GM21619 (cell line): ENCODE measurements at regions not wholly inside any gene's neighbourhood (a gene's known extent, or its start where the extent isn't known, plus 50 kb on each side); places are given as distances from the start of the nearest gene placed in this dataset.
"Not testable (repeated sequence)": the region's sequence is repeated elsewhere in the genome, so short reads cannot be mapped to it uniquely, and the experiment has no call there.

Experiments used
- ATAC-seq: cut with Tn5 transposase; IDR thresholded peaks from one replicate; pipeline ENCODE4 v1.9.1; 2021; ENCODE audit not compliant: unreplicated experiment

DNA sequence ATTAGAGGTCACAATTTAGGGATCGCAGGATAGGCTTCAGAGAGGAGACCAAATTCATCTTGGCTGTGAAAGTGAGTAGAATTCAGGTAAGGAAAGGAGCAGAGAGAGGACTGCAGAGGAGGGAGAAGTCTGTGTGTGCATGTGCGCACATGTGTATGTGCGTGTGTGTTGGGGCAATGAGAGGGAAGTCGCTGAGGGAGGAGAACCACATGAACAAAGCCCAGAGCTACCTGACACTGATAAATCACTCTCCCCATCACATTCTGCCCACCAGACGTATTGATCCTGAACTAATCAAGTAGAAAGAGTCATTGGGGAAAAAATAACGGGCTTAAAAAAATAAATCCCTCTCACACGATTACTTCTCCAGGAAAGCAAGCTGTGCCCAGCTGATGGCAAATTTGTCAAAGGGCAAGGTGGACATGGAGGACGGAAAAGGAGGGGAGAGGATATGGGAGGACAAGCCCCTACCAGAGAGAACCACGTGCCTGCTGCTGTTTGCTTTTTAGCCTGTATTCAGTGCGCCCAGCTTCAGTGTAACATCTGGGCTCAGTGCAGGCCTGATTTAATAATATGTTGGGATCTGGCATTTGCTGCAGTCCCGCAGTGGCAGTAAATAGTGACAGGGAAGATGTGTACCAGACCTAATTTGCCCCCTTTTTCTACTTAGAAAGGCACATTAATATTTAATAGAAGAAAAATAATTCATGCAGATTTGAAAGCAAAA, 307.5 kb downstream of the C1D start:
- ATAC-seq, result no peak

DNA sequence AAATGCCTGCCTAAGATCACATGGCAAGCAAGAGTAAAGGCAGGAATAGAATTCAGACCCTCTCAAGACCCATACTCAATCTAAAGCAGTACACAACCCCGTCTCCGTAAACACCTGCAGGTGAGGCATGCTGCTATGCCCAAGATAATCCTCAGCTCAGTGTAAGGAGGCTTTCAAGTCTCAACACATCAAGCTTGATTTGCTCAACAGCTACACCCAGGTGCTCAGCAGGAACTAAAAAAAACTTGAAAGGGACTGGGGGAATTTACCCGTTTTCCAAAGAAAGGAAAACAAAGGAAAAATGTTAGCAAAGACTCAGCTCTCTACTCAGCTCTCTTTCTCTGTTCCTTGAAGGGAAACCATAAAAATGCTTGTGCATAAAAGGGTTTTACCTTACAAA, 301.8 kb downstream of the C1D start:
- ATAC-seq, result no peak

DNA sequence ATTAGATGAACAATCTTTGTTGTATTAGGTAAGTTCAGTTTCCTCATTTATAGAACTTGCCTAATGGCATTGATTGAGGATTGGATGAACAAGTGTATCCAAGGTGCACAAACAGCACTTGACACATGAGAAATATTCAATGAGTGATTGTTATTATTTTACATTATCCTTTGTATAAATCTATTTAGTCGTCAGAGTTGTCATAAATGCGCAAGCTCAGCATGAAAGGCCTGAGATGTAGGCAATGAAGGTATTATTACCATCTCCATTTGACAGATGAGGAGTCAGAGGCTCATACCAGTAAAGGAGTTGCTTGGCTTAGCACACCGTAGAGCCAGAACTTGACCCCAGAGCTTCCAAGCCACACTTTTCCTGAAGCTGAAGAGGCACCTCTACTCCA, 291.4 kb downstream of the C1D start:
- no peak for ATAC-seq

DNA sequence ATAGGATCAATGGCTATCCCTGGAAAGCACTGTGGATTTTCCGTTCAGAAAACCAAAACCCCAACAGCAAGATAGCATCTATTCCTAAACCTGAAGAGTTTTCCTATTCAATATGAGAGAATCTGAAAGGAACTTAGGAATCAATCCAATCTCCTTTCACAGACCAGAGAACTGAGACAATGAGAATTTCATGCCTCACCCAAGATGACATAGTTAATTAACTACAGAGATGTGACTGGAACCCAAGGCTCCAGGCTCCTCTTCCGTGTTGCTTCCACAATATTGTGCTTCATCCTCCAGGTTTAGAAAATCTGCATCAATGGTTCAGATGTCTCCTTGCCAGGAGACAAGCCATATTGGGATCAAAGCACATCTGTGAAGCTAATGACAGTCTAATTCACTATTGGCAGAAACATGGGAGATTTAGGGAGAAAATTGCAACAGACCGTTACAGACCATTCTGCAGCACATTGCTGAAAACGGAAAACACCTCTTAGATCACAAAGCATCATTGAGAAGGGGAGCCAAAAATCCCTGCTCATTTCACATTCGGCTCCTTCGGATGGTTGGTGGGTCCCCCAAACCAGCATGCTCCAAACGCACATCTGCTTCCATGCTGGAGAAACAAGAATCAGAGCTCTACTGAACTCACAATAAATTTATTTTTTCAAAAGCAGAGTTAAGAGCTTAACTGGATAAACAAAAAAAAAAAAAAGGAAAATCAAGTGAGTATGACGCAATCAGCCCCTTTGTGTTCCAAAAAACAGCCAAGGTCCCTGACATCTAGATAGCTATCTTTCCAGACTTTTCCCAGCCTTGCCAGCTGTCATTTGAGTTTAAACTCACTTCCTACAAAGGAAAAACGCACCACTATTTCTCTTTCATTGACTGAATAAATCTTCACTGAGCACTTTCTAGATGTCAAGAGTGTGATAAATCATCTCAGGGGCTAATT, 290.3 kb downstream of the C1D start:
- no peak for ATAC-seq

DNA sequence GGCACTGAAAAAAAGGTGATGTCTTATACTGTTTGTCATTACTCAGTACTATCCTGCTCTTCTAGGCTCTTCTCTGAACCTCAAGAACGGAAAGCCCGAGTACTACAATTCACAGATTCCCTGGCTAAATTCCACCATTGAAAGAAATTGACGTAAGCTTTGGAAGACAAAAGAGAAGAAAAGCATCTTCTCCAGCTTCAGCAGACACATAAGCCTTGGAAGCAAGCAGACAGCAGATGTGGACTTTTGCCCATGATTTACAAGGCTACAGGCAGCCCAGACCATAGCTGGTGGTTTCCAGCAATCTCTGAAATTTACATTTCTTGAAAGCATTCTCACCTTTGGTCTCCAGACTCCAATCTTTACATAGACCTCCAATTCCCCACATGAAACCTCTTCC, 289.0 kb downstream of the C1D start:
- no peak for ATAC-seq

DNA sequence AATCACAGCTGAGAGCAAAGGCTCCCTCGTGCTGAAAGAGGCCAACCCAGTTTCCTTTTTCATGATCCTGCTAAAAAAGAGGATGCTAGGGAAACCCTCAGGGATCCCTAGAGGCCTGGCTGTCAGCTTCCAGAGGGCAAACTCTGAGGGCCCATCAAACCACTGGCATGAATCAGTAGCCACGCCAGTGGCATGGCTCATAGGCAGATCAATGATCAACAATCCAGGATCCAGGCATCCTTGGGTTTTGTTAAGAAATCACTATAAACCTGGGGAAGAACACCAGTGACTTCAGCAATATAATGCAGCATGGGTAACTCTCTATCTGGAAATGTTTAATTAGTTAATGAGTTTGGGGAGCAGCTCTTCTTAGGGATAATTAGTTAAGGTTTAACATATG, 286.5 kb downstream of the C1D start:
- no peak for ATAC-seq

DNA sequence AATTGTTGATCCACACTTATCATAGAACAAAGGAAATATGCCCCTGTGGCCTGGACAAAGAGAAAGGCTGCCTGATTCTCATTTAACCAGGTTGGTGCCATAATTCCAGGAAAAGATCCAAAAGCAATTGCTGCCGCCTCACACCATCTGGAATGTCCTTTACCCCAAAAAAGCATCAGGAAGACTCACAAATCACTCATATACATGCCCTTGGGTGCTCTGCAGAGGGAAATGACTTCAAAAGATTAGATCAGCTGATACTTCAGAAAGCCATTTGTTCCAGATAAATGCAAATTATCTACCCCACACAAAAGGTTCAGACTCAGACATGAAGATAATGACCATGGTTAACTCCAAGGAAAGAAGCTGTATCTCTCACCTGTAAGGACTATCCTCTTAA, 285.8 kb downstream of the C1D start:
- ATAC-seq, result no peak

DNA sequence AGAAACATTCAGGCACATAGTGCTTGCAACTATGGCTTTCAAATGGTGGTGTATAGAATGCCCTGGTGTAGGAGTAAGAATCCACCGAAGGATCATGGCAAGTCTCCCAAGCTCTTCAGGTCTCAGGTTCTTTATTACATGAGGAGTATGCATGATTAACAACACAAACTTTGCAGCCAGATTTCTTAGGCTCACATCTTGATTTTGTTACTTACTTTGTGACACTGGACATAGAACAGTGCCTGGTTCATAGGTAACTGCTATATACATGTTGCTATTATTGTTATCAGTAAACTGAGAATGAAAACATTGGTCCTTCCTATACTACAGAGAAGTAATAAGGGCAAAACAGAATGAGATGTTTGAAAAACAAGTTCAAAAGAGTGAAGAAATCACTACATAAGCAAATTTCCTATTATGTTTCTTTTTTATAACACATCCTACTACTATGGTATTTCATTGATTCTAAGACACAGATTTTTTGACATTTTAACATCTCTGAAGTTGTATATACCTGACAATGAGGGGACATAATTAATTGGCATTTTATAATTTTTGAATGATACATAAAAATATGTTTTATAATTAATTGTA, 284.9 kb downstream of the C1D start:
- no peak for ATAC-seq

DNA sequence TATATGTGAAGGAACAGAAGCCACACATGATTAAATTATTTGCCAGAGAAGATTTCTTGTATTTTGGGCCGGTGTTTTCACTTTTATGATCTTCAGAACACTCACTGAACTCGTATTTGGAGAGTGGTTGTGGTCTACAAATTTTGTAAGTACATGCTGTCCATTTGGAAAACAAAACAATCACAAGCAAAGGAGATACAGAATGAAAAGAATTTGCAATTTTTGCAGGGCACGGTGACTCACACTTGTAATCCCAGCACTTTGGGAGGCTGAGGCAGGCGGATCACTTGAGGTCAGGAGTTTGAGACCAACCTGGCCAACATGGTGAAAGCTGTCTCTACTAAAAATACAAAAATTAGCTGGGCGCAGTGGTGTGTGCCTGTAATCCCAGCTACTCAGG, 282.0 kb downstream of the C1D start:
- not testable (repeated sequence) for ATAC-seq

DNA sequence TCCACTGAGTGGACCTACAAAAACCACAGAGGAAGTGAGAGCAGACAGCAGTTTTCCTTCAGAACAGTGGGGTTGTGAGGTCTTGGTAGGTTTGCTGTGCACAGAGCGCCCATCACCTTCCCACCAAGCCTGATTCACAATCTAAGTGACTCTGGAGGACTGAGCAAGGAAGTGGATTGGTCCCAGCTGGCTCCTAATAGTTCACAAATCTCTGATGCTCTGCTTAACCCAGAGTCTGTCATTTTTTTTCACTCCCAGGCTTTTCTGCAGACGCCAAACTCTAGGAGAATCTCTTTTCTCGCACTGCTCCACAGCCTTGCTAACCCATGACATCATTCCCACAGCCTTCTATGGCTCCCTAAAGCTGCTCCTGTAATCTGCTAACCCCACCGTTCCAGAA, 280.4 kb downstream of the C1D start:
- no peak for ATAC-seq

DNA sequence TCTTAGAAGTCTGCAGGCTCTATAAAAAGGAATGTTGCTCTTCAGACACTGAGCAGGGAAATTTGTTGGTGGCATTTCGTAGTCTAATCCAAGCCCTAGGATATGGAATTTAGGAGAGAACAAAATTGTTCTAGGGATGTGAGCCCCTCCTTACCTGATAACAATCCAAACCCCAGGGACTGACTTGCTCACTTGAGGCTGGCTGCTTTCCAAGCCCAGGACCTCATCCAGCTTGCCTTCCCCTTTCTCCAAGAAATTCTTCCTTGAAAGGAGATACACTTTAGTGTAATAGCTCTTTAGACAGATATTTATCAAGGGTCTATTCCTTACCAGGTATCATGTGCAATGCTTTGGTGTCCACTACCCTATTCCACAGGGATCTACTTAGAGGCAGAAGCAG, 279.8 kb downstream of the C1D start:
- no peak for ATAC-seq

DNA sequence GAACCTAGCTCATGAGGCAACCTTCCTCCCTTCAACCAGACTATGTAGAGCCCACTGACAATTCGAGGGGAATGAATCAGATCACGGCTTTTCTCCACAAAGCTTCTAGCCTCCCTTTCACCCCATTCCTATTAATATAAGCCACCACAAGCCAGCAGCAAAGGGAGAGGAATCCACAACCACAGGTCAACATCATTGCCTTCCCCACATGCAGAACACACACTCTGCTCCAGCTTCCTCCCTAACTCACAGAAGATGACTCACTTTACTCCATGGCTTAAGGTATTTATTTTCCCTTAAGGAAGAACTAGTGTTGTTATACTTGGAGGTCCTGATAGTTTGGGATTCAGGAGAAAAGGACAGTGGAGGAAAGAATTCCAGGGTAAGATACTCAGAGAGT, 272.2 kb downstream of the C1D start:
- ATAC-seq, result no peak

DNA sequence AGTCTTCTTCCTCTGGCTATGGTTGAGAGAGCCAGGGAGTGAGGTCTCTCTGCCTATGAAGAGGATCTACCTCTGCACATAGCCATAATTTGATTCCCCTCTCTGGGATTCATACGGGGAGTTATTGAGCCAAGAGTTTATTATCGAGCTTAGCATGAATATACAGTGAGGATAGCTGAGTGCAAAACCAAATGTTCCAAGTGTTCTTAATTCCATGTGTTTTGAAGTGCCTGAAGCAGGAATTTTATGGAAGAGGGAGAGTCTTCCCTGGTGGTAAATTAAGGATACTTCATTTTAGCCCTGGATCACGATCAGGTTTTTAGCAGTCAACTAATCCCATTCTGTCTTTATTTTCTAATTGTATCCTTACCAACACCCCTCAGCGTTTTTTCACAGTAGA, 270.6 kb downstream of the C1D start:
- no peak for ATAC-seq

DNA sequence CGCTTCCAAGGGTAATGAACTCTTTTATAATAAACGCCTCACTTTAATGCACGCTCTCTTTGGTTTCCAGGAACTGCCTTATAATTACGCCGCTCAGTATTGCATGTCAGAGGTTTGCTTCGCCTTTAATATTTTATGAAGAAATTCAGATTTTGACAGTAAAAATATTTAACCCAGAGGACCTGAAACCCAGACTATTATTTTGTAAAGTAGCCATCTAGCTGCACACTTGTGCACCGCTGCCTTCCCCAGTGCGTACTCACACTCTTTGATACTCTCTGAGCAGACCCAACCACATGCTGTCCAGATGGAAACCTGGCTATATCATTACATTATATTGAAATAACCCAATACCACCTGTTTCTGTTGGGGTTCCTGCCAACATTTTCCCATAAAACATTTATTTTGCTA, 270.1 kb downstream of the C1D start:
- no peak for ATAC-seq

DNA sequence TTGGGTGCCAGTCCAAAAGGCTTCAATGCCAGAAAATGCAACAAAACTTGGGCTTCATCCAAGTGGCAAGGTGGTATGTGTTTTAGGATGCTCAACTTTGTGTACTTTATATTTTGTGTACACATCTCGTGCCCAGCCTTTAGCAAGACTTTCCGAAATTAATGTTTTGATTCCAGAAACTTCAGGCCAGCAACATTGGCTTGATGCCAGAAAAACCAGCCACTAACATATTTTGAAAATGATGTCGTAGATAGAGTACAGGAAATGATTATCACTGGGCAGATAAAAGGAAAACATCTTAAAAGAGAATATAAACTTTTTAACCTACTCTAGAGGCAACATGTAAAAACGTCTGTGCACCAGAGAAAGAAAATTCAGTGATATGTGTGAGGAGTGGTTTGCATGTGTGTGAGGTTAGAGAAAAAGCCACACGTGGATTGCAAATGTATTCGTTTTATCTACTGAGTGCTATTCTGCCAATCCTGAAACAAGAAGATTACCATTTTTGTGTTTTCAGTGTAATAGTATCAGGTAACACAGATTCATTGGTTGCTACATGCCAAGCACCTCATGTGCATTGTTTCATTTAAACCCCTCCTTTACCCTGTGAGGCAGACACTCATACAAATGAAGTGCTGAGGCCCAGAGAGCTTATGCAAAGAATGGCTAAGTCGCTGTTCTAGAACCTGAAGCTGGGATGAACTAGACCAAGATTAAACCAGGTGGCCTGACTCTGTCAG, 264.8 kb downstream of the C1D start:
- ATAC-seq, result no peak

DNA sequence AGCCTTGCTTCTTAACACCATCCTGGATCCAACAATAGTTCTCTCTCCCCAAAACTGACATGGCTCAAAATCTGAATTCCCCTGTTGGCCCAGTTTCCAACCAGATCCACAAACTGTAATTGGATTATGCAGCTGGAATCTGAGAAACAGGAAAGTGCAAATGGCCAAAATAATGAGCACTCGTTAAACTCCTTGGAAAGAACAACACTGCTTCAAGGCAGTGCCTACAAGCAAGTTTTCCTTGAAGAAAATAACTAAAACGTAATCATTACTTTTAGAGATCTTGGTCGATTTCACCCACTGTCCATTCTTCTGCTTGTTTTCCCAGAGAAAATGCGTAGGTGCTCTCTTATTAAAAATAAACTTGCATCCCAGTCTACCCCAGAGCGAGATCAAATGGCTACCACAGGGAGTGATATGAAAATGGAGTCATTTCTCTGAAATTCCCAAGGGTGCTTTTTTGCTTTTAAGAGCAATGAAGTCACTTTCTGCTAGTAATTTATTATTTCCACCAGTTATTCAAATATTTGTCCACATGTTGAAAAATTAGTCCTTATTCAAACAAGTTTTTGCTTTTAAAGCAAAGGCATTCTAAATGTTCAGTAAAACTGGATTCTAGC, 264.2 kb downstream of the C1D start:
- no peak for ATAC-seq

DNA sequence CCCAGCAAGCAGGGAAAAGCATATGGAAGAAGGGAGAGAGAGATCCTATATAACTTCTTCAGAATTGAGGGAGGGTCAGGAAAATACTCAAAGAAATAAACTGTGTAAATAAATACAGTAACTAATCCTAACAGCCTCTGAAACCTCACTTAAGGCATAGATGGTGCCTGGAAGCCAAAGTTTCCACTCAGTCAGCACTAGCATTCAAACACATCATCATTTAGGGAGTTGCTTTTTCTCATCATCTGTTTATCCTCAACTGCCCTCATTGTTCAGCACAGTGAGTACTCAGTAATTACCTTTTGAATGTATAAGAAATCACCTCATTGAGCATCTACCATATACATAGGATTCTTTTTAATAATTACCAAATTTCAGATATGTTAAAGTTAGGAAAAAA, 262.9 kb downstream of the C1D start:
- no peak for ATAC-seq

DNA sequence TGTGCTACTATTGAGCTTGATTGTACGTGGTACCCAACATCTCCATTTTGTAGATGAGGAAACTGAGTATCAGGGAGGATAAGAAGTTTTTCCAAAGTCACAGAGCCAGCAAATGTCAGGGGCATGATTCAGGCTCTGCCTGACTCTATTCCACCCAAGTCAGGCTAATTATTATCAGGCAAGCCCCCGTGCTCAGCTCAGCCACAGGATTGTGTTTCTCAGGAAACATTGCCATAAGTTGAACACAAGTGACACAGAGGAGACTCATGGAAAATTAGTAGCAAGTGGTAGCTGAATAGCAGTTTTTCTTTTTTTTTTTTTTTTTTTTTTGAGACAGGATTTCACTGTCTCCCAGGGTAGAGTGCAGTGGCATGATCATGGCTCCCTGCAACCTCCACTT, 260.5 kb downstream of the C1D start:
- ATAC-seq, result no peak

DNA sequence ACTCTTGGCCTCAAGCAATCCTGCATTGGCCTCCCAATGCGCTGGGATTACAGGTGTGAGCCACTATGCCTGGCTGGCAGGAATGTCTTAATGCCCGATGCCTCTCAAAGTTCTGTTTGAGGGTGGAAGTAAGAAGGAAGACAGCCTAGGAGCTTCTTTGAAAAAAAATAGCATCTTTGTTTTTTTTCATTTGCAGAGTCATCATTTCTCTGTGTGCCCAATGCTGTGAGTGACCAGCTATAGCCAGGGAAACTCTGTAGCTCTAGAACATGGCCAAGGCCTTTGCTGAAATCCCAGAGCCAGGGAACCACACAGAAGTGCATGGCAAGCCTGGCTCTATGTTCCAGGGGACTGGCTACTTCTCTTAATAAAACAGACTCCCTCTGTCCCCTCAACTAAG, 260.0 kb downstream of the C1D start:
- no peak for ATAC-seq

DNA sequence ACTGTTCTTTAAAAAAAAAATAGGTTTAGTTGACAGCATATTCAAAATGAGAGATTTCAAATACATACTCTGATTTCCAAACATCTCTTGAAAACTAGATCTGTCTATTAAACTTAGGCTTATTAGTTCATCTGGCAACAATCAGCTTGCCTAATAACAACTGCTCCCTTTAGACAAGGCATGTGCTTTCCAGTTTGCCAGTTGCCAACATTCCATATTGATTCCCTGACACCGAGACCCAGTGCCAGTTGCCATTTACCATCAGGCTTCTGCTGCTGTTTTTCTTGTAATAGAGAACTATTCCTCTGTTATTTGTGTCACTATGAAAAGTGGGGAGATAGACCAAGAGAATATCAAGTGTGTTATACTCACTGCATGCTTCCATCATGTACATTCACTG, 256.0 kb downstream of the C1D start:
- ATAC-seq, result no peak

DNA sequence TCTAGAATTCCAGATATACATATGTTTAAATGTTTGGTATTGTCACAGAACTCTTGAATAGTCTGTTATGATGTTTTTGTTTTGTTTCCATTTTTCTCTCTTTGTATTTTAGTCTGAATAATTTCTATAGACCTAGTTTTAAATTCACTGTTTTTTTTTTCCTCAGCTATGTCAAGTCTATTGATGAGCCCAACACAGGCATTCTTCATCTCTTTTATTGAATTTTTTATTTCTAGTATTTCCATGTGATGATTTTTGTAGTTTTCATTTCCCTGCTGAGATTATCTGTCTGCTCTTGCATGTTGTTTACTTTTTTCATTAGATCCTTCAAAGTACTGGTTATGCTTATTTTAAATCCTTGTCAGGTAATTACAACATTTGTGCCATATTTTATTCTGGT, 254.7 kb downstream of the C1D start:
- no peak for ATAC-seq
